HFFc6 (cell line): ENCODE measurements at regions not wholly inside any gene's neighbourhood (a gene's known extent, or its start where the extent isn't known, plus 50 kb on each side); places are given as distances from the start of the nearest gene placed in this dataset.

Experiments used
- DNase-seq: peaks from one replicate; pipeline ENCODE4 v3.0.0-alpha.2; 2018
- H3K27ac Mint-ChIP-seq: 2 replicates; pipeline ENCODE4 v1.8.0; 2020; ENCODE audit warnings: mild to moderate bottlenecking, mixed read lengths
- H3K27me3 Mint-ChIP-seq: 2 replicates; pipeline ENCODE4 v1.8.0; 2021; ENCODE audit warnings: mild to moderate bottlenecking, moderate library complexity, mixed read lengths; ENCODE audit not compliant: insufficient read depth
- H3K36me3 Mint-ChIP-seq: 2 replicates; pipeline ENCODE4 v1.8.0; 2021; ENCODE audit warnings: low read depth, mixed read lengths
- H3K4me1 Mint-ChIP-seq: 2 replicates; pipeline ENCODE4 v1.8.0; 2020; ENCODE audit warnings: low read depth, mixed read lengths
- H3K4me3 Mint-ChIP-seq: 2 replicates; pipeline ENCODE4 v1.8.0; 2020; ENCODE audit warnings: mild to moderate bottlenecking, moderate library complexity, mixed read lengths
- H3K9me3 Mint-ChIP-seq: 2 replicates; pipeline ENCODE4 v1.8.0; 2020; ENCODE audit warnings: mild to moderate bottlenecking, mixed read lengths
- CTCF ChIP-seq: fragments of 200-600 bp; sonication (generic); IDR thresholded peaks from 2 replicates; pipeline ENCODE4 v1.5.0; 2021; ENCODE audit warnings: antibody characterized with exemption, mild to moderate bottlenecking

GRCh38 chr15:62452667-62453066 is 287.6 kb upstream of the C2CD4B start:
- peak overlapping the region; percentile 87; the same call in 1 of the 2 replicates for H3K27ac Mint-ChIP-seq
- DNase-seq: no peak
- peaks cover 67% of the 10 kb centered on the region for H3K4me1 Mint-ChIP-seq
- no peaks in the 10 kb centered on the region for H3K9me3 Mint-ChIP-seq
- H3K36me3 Mint-ChIP-seq: peaks cover 8% of the 10 kb centered on the region; the same call in 1 of the 2 replicates
- no peak for TF ChIP-seq CTCF
- H3K27me3 Mint-ChIP-seq: no peaks in the 10 kb centered on the region
- H3K4me3 Mint-ChIP-seq: no peak overlapping the region

GRCh38 chr15:62453375-62453774 is 288.3 kb upstream of the C2CD4B start:
- Mint-ChIP-seq H3K9me3 (no peaks in the 10 kb centered on the region), H3K4me1 (peaks cover 67% of the 10 kb centered on the region), H3K4me3 (peak overlapping the region; percentile 75), H3K27ac (peak overlapping the region; percentile 87), H3K36me3 (peaks cover 8% of the 10 kb centered on the region; the same call in 1 of the 2 replicates), H3K27me3 (no peaks in the 10 kb centered on the region)
- no peak for TF ChIP-seq CTCF
- no peak for DNase-seq

GRCh38 chr15:62453981-62454380 is 288.9 kb upstream of the C2CD4B start:
- Mint-ChIP-seq H3K4me3 (peak overlapping the region; percentile 75), H3K4me1 (peaks cover 67% of the 10 kb centered on the region), H3K27me3 (no peaks in the 10 kb centered on the region), H3K36me3 (peaks cover 8% of the 10 kb centered on the region; the same call in 1 of the 2 replicates), H3K9me3 (no peaks in the 10 kb centered on the region), H3K27ac (peak overlapping the region; percentile 87)
- DNase-seq: peak; percentile 69
- TF ChIP-seq CTCF: no peak

- Mint-ChIP-seq H3K4me3 (peak overlapping the region; percentile 75; the same call in 1 of the 2 replicates), H3K4me1 (peaks cover 66% of the 10 kb centered on the region), H3K9me3 (no peaks in the 10 kb centered on the region), H3K27ac (peak overlapping the region; percentile 87), H3K27me3 (no peaks in the 10 kb centered on the region), H3K36me3 (peaks cover 8% of the 10 kb centered on the region; the same call in 1 of the 2 replicates)
- DNase-seq: no peak
- no peak for TF ChIP-seq CTCF
Observed at GRCh38 chr15:62454567-62455172, 289.6 kb upstream of the C2CD4B start.

GRCh38 chr15:62455441-62455921 is 290.4 kb upstream of the C2CD4B start:
- Mint-ChIP-seq H3K27ac (peak overlapping the region; percentile 87), H3K4me1 (peaks cover 61% of the 10 kb centered on the region)
- no peak for DNase-seq

More at GRCh38 chr15:62455441-62455921, 290.4 kb upstream of the C2CD4B start:
- Mint-ChIP-seq H3K4me3 (no peak overlapping the region; the same call in 1 of the 2 replicates), H3K36me3 (0 out of 2 replicates have a peak, but pooled peaks cover 4% of the 10 kb centered on the region), H3K27me3 (no peaks in the 10 kb centered on the region), H3K9me3 (no peaks in the 10 kb centered on the region)
- TF ChIP-seq CTCF: no peak
